SHP77 (cell line): ENCODE measurements at regions not wholly inside any gene's neighbourhood (a gene's known extent, or its start where the extent isn't known, plus 50 kb on each side); places are given as distances from the start of the nearest gene placed in this dataset.

Experiments used
- DNase-seq, 2 experiments: peaks; one replicate each; lab custom pipeline; 2025; lab: John Stamatoyannopoulos, UW

DNA sequence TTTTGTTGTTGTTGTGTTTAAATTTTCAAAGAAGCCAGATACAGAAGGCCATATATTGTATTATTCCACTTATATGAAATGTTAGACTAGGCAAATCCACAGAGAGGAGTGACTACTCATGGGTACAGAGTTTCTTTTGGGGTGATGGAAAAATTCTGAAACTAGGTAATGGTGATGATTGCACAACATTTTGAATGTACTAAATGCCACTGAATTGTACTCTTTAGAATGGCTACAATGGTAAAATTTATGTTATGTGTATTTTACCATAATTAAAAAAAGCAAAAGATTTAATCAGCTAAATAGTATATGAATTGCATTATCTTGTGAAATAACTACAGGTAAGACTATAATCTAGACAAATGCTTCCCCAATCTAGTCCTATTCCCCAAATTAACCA is 733.6 kb upstream of the TMEM132C start:
- no peak for DNase-seq

DNA sequence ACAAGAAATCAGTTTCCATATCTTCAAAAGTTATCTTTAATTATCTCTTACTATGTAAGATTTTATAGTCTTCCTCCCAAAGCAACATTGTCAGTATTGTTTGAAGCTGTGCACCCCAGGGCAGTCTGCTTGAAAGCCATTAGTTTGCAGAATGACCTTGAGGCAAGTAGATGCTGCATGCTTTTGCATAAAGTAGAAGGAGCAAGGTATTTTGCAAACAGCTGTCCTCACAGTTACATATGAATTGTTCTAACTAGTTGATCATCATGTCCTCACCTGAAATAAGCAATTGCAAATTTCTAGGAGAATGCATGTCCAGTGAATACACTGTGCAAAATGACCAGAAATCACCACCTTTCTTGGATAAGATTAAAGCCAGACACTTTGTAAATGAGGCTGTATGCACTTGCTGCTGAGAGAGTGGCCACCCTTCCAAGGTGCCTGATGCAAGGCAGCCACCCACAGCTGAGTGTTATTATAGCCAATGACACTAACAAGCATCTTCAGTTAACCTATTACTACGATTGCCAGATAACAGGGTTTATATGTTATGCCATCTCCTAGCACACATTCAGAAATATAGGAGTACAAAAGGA is 730.0 kb upstream of the TMEM132C start:
- DNase-seq: no peak

DNA sequence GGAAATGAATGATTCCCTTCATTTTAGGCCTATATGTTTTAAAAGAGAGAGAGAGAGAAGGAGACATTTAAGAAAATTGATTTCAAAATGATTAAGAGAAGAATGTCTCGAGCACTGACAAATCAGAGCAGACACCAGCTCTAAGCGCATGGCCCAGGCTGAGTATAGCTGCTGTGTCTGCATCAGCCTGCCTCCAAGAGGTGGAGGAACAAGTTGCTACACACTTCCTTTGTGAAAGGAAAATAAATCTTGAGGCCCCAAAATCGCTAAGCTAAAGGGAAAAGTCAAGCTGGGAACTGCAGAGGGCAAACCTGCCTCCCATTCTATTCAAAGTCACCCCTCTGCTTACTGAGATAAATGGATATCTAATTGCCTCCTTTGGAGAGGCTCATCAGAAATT is 728.7 kb upstream of the TMEM132C start:
- no peak for DNase-seq

DNA sequence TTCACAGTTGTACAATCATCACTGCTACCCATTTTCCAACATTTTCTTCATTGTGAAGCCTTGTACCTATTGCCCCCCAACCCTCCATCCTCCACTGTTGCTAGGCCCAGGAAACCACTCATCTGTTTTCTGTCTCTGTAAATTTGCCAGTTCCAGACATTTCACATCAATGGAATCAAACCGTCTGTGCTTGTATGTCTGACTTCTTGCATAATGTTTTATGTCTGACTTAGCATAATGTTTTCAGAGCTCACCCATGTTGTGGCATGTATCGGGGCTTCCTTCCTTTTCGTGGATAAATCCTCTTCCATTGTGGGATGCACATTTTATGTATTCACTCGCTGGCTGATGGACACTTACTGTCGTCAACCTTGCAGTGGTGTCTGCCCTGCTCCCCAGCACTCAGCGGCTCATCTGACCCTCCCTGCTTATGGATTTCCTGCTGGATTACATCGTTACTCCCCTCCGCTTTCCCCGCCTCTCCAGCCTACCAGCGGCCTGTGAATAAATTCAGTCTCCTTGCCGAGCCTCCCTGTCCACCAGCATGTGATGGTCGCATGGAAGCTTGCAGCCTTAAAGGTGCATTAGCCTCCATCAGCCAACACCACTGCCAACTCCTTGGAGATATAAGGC is 727.6 kb upstream of the TMEM132C start:
- no peak for DNase-seq

DNA sequence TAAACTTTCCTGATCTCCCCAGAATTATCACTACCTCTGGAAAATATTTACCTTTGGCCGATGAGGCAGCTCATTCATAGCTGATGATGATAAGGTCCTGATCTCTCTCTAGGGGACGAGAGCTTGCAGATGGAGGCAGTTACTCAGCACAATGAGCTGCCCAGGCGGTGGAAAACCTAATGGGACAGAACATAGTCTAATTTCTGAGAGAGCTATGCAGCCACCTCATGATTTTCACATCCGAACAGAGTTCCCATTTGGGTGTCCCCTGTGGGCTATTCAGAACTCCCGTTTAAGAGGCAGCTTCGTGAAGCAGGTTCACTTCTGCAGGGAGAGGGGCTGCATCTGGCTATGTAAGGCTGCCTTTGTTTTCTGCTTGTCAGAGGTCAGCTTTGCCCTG is 724.6 kb upstream of the TMEM132C start:
- no peak for DNase-seq

DNA sequence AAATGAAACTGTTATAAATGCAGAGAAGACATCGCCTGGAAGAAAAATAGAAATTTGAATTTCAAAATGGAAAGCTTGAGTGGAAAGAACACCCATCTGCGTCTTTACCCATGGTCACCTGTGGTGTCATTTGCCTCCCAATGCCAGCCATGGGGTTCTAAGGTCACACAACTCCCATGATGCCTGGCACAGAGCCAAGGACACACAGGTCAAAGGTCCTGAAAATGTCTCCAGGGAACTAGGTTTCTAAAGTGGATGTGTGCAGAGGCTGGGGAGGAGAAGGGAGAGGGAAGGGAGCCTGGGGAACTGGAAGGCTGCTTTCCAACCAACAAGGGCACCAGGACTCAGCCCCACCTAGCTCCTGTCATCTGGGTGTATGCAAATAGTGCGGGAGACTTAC is 724.0 kb upstream of the TMEM132C start:
- no peak for DNase-seq

DNA sequence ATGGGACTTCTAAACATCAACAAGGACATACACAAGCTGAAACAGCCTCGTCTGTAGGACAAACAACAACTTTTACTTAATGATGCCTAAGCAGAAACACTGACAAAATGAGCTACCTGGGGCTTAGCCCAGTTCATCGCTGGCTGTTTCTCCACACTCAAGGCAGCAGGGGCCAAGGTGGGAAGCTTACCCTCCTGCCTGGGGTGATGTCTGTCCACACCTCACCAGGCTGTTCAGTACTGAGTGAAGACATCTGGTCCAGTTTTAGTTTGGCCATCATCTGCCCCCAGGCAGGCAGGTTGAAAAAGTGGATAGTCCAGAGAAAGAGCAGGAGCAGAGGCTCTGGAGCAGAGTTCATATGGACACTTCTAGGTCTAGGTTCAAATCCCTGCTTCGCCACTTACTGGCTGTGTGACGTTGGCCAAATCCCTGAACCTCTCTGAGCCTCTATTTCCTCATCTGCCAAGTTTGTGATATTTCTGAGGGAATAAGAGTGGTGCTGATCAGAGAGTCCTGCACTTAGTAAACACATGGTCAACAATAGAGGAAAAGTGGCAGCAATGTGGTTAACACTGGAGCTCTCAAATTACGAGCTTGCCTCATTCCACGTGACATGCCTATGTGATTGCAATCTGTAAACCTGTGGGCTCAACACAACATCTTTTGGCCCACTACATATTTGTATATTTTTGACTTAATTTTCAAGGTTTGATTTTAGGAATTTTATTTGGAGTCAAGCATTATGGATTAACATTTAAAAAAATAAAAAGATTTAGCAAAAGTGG is 720.1 kb upstream of the TMEM132C start:
- DNase-seq: no peak

DNA sequence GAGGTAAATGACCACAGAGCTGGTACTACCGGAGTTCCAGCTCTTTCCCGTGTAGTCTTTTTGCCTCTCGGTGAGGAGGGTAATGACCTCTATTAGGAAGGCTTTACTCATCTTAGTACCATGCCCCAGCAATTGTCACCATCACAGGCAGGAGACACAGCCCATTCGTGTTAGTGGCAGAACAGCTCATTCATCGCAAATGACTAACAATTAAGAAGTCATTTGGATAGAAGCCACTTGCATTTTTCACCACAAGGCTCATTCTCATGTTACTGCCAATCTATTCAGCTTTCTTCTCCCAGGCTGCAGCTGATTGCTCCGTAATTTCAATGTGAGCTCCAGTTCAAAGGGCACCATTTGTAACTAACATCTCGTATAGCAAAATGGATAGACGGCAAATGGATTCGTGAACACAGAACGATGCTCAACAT is 718.8 kb upstream of the TMEM132C start:
- no peak for DNase-seq

DNA sequence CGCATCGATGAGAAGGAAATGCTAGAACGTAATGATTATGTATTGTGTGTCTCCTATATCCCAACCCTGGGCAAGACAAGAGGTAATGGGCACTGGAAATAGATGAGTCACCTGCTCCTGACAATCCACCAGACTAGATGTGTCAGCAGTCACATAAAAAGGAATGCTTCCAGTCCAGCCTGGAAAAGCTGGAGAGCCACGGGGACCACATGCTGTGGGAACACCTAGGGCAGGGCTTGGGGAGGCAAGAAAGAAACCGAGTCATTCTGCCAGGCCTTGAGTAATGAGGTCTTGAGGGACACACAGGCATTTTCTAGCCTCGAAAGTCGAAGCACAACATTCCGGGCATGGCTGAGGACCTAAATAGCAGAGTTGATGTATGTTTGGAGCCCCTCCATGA is 716.7 kb upstream of the TMEM132C start:
- DNase-seq: no peak

DNA sequence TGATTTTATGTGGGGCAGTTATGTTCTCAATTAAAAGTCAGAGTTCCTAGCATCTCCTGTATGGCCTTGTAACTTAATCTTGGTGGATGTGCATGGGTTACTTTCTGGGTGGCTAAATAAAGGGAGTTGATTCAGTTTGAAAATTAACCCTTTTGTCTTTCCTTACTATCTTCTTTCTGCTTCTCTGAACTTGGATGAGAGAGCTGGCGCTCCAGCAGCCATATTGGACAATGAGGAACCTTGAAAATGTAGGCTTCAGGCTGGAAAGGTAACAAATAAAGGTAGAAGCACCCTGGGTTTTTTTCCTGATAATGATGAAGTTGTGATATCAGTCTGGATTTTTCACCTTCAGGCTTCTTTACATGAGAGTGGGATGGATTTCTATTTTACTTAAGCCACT is 714.1 kb upstream of the TMEM132C start:
- DNase-seq: no peak

DNA sequence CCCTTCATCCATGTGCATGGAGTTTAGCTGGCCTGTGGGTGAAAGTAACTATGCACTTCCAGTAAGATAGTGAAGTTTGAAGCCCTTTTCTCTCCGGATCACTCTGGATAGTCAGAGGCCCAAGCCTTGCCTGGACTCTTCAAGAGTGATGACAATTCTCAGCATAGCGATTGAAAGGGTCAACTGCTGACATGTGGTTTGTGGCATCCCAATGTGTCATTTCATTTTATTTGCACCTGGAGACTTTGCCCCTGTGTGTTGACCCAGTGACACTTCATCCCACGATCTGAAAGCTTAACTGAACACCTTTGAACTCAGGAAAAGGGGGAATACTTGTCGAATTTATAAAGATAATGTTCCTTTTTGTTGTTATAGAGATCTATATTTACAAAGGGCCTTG is 711.9 kb upstream of the TMEM132C start:
- no peak for DNase-seq

DNA sequence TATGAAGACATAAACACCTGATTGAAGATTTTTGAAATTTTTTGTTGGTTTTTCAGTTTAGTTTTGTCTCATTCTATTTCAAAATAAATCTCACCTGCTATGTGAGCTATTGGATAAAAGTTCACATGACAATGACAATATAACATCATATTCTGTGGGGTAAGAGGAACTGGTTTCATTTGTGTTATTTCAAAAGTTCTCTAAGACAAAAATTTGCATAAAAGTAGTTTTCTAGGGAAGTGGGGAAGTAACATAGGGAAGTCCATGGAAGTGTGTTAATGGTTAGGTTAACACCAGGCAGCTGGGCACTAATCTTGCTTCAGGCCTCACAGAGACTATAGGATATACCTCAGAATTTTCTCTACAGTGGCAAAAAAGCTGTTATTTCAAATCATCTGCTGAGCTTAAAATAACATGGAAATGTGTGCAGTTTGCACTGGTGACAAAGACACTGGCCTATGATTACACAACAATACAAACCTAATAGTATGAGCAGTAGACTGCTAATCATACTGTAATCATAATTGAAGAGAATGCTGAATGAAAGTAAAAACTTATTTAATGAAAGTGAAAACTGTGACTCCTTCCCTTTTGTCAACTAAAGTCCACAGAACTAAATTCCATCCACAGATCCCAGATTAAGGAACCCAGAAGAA is 710.6 kb upstream of the TMEM132C start:
- DNase-seq: no peak

DNA sequence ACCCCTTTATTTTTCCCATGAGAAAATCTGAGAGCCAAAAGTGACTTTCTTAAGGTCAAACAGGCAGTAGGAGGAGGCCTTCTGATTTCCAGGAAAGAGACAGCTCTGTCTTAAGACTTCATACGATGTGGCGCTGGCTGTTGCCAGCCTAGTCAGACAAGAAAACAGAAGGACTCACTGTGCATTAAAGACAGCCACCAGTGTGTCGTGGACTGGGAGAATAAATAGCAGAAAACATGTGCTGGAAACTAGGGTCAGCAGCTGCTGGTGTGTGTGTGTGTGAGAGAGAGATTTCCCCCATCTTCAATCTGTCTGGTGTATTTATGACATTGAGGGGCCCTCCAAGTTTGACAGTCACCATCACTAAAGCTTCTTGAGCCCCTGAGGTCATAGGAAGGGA is 708.6 kb upstream of the TMEM132C start:
- DNase-seq: peak; percentile 74 to 79

DNA sequence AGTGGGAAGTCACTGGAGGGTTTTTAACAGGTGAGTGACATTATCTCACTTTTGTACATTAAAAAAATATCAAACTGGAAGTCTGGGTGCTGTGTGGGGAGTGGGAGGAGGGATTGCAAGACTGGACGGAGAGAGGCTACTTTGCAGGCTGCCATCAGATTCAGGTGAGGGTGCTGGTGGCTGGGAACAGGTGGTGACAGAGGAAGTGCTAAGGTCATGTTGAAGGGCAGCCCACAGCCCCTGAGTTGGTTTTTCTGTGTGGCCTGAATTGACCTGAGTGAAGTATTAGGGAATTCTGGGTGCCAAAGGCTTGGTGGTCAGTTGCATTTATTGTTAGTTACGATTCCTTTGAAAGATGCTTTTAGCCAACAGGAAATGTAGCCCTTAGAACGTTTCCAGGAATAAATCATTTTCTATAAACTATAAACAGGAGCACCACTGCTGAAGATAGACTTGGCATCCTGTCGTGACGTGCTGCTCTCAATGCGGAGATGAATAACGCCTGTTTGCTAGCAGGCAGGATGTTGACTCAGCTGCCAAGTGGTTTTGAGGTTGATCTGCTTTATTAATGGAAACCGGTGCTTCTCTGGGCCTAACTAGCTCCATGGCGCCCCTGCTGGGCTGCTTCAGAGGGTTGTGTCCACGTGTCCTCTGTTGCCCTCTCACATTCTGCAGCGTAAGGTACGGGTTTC is 707.5 kb upstream of the TMEM132C start:
- peak; percentile 99 to 100 for DNase-seq

DNA sequence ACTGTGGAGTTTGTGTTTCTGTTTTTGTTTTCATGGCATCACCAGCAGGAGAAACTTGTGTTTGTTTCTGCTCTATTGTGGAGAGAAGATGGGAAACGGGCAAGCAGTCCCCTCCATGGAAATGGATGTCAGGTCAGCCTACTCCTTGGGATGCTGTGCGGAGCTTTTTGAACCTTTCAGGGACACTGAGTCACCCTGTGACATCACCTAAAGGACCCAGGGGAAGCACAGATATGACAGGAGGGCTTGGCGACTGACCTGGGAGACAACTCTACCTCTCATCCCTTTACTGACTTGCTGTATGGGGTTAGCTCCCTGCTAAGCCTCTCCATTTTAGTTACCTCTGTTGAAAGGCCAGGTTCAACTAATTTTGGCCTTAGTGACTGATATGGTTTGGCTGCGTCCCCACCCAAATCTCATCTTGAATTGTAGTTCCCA is 706.9 kb upstream of the TMEM132C start:
- no peak for DNase-seq

DNA sequence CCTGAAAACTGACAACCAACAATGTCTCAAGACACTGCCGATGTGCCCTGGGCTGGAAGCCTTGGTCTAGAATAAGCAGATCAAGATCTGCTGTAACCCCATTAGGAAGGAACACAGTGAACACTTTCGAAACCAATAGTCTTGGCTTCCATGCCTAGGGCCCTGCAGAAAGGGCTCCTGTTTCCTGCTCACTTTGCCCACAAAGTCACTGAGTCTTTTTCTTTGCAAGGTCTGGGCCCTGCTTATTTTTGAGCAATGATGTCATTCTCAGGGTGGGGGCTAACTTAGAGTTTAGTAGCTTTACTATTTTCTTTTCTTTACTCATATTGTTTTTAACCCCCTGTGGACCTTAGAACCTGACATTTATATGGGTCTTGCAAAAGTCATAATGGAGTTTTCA is 704.2 kb upstream of the TMEM132C start:
- DNase-seq: no peak

DNA sequence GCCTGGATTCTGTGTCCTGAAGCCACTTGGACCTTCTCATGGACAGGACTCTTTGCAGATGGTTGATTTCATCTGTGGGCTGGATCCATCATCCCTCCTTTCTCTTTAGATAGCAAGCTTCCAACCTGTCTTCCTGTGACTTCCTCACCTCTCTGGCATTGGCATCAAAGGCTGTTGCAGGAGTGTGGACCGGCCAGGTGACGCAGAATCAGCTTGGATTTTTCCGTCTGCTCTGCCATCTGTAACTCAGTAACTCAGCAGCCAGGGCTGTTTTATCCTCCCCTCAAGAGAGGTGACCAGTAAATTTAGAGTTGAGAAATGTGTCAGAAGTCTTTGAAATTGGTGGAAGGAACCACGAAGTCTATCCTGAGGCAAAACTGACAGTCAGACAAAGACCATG is 701.7 kb upstream of the TMEM132C start:
- no peak for DNase-seq

DNA sequence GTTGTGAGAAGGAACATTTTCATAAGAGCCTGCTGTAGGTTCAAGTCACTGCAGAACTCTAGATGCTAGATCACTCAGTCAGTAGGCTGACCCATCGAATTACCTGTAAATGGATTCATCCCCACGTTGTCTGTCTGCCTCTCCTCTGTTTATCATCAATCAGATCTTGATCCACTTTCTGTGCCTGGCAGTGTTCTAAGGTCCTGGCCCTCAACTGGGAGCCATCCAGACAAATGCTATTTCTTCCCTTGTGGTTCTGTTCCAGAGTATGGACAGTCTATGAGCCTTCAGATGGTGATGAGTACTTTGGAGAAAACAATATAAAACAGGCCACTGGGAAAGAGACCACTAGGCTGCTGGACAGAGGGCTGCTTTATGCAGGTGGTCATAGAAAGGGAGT is 699.4 kb upstream of the TMEM132C start:
- no peak for DNase-seq

DNA sequence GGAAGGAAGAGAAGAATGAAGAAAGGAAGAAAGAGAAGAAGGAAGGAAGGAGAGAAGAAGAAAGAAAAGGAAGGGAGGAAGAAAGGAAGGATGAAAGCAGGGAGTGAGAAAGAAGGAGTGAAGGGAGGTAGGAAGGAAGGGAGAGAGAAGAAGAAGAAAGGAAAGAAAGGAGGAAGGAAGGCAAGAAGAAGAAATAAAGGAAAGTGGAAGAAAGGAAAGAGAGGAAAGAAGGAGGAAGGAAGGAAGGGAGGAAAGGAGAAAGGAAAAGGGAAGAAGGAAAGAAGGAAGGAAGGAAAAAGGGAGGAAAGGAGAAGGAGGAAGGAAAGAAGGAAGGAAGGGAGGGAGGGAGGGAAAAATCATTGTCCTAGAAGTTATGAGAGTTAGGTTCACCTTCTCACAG is 696.6 kb upstream of the TMEM132C start:
- DNase-seq: no peak

DNA sequence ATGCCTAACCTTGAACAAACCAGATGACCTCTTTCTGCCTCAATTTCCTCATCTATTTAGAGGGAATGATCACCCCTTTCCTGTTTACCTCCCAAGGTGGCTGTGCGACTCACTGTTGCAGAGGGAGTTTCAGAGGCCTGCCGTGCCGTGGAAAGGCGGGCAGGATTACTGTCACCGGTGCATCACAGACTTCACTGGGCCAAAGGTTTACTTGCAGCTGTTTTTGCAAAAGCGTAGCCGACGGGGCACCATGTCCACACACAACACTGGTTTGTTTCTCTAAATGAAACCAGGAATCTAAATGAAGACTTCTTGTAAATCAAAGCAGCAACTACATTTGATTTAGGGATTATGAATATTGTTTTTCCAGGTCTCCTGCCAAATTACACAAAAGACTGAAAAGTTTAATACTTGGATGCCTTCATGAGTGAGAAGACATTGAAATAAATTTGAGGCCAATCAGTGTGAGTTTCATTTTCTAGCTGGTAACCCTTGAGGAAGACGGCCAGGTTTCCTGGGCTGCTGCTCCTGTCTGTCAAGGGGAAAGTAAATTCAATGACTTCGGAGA is 696.1 kb upstream of the TMEM132C start:
- DNase-seq: no peak

DNA sequence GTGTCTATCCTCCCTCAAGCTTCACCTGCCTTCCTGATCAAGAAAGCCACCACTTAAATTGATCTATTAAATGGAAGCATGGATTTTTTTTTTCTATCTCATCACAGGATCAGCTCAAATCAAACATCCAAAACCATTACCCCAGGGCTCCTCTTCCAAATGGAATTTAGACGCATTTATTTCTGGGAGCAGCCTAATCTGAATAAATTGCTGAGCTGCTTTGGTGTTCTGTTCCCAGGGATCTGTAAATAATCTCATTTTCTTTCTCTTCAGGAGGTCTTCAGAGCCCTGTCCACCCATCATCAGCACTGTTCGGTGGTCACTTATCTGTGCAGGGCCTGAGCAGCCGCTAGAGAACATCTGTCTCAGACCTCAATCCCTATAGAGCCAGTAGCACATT is 695.4 kb upstream of the TMEM132C start:
- no peak for DNase-seq

DNA sequence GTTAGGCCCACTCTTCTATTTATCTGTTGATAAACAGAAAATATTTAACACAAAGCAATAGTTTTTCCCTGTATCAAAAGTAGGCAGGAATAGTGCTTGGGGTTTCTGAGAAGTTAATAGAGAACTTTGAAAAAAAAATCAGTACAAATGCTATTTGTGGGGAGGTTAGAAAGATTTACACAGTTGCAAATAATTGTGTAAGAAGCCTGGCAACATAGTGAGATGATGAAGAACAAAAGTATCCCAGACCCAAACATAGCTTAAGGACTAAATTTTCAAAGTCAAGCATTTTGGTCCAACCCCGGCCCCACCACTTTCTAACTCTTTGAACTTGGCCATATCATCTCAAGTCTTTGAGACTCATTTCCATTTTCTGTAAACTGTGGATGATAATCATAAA is 687.5 kb upstream of the TMEM132C start:
- no peak for DNase-seq
